Thoracic aorta (tissue), 2 donors: ENCODE measurements at regions not wholly inside any gene's neighbourhood (a gene's known extent, or its start where the extent isn't known, plus 50 kb on each side); places are given as distances from the start of the nearest gene placed in this dataset.

Experiments
- ATAC-seq: fragments of 150-250 bp; one replicate; pipeline ENCODE4 v1.8.0; 2017; ENCODE audit warnings: low read depth; ENCODE audit not compliant: insufficient number of reproducible peaks, low FRiP score
- DNase-seq: peaks from one replicate; pipeline ENCODE4 v3.0.0-alpha.2; 2020; ENCODE audit warnings: low spot score
- H3K27ac ChIP-seq, 2 donors: fragments of 200-600 bp; sonication (generic); 1 replicate in 1 of 2; 2 replicates in 1 of 2; pipeline ENCODE4 v1.5.1; 2016; ENCODE audit warnings: mild to moderate bottlenecking in 2 of 2, moderate library complexity in 2 of 2
- H3K27me3 ChIP-seq: fragments of 200-600 bp; sonication (generic); replicated peaks from 2 replicates; pipeline ENCODE4 v1.6.0; 2016; ENCODE audit warnings: mild to moderate bottlenecking; ENCODE audit not compliant: insufficient read depth
- H3K36me3 ChIP-seq: fragments of 200-600 bp; sonication (generic); one replicate; pipeline ENCODE4 v1.5.1; 2016
- H3K4me1 ChIP-seq, 2 donors: fragments of 200-600 bp; sonication (generic); 1 replicate in 1 of 2; 2 replicates in 1 of 2; pipeline versions ENCODE4 v1.5.1 to v1.6.0; 2016; ENCODE audit warnings: low read depth in 2 of 2, mild to moderate bottlenecking in 1 of 2; ENCODE audit not compliant: control insufficient read depth in 1 of 2
- H3K4me3 ChIP-seq: fragments of 200-600 bp; sonication (generic); 2 replicates; pipeline ENCODE4 v1.5.1; 2016; ENCODE audit warnings: mild to moderate bottlenecking
- H3K9me3 ChIP-seq: fragments of 200-600 bp; sonication (generic); 2 replicates; pipeline ENCODE4 v1.5.1; 2016
- TF ChIP-seq, protein P1 (sequence below): fragments of 200-600 bp; sonication (generic); IDR thresholded peaks from one replicate; pipeline ENCODE4 v1.5.1; 2019; ENCODE audit warnings: antibody characterized with exemption

DNA sequence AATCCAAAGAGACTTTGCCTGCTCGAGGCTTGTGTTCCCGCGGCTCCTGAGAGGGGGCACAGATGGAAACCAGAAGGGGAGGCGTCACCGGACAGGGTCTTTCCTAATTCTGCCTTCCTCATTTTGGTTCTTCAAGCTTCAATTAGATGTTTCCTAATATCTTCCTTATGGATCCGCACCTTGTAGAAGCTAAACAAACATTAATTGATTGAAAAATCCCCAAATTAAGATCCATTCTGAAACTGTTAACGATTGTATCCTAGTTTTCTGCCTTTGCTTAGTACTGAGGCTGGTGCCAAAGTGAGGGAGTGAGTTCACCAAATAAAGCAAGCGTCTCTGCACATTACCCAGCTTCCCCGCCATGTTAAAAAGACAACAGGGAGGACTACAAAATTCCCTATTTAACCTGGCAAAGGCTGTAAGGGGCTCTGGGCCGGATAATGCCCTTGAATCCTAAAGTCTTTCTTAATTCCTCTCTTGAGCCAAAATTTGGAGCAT is 123.2 kb downstream of the GPX5 start:
- H3K4me3 ChIP-seq = peak overlapping the region; percentile 61
- DNase-seq (no peak), ATAC-seq (no peak)
- H3K9me3 ChIP-seq = no peaks in the 10 kb centered on the region
- no peaks in the 10 kb centered on the region for H3K27me3 ChIP-seq
- H3K36me3 ChIP-seq = no peaks in the 10 kb centered on the region
- TF ChIP-seq, protein P1, sequence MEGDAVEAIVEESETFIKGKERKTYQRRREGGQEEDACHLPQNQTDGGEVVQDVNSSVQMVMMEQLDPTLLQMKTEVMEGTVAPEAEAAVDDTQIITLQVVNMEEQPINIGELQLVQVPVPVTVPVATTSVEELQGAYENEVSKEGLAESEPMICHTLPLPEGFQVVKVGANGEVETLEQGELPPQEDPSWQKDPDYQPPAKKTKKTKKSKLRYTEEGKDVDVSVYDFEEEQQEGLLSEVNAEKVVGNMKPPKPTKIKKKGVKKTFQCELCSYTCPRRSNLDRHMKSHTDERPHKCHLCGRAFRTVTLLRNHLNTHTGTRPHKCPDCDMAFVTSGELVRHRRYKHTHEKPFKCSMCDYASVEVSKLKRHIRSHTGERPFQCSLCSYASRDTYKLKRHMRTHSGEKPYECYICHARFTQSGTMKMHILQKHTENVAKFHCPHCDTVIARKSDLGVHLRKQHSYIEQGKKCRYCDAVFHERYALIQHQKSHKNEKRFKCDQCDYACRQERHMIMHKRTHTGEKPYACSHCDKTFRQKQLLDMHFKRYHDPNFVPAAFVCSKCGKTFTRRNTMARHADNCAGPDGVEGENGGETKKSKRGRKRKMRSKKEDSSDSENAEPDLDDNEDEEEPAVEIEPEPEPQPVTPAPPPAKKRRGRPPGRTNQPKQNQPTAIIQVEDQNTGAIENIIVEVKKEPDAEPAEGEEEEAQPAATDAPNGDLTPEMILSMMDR = no peak
- H3K4me1 ChIP-seq = peaks cover 0 to 11% of the 10 kb centered on the region in 2 donors
- no peak overlapping the region for H3K27ac ChIP-seq

DNA sequence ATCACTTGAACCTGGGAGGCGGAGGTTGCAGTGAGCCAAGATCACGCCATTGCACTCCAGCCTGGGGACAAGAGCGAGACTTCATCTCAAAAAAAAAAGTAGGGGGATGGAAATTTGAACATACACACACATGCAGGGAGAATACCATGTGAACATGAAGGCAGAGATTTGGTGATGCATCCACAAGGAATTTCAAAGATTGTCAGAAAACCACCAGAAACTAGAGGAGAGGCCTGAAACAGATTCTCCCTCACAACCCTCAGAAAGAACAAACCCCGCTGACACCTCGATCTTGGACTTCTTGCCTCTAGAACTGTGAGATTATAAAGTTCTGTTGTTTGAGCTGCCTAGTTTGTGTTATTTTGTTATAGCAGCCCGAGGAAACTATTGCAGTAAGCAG is 125.5 kb downstream of the GPX5 start:
- H3K27ac ChIP-seq = no peak overlapping the region
- ATAC-seq (no peak), DNase-seq (no peak)
- no peaks in the 10 kb centered on the region for H3K9me3 ChIP-seq
- H3K4me1 ChIP-seq = peaks cover 0 to 11% of the 10 kb centered on the region in 2 donors
- H3K4me3 ChIP-seq = no peak overlapping the region
- no peaks in the 10 kb centered on the region for H3K36me3 ChIP-seq
- H3K27me3 ChIP-seq = no peaks in the 10 kb centered on the region
- TF ChIP-seq, protein P1 = no peak

DNA sequence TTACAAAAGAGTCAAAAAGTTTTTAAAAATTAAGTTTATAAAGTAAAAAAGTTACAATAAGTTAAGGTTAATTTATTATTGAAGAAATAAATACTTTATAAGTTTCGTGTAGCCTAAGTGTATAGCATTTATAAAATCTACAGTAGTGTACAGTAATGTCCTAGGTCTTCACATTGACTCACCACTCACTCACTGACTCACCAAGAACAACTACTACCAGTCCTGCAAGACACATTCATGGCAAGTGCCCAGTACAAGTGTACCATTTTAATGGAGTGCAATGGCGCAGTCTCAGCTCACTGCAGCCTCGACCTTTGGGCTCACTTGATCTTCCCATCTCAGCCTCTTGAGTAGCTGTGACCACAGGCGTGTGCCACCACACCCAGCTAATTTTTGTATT is 128.2 kb downstream of the GPX5 start:
- TF ChIP-seq, protein P1 = no peak
- no peaks in the 10 kb centered on the region for H3K27me3 ChIP-seq
- H3K4me1 ChIP-seq = peaks cover 3 to 5% of the 10 kb centered on the region in 2 donors
- H3K27ac ChIP-seq = no peak overlapping the region
- H3K9me3 ChIP-seq = no peaks in the 10 kb centered on the region
- ATAC-seq = no peak
- no peaks in the 10 kb centered on the region for H3K36me3 ChIP-seq
- no peak overlapping the region for H3K4me3 ChIP-seq
- DNase-seq = no peak

DNA sequence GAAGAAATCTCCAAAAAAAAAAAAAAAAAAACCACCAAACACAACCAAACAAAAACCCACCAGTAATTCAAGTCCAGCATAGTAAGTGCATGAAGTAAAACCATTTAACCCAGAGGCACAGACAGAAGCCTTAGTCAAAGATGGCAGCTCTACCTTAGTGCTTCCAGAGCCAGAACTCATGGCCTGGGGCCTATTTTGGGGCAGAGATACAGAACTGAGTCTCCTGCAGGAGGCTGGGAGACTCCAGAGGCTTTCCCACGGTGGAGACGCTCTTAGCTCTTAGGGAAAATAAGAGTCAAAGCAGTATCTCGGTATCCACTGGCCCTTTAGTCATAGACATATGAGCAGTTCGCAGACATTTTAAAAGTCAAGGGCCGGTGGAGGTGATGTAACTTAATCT is 129.5 kb downstream of the GPX5 start:
- Histone ChIP-seq H3K4me3 (no peak overlapping the region), H3K9me3 (no peaks in the 10 kb centered on the region), H3K4me1 (peaks cover 3% of the 10 kb centered on the region in 2 donors), H3K27ac (no peak overlapping the region), H3K36me3 (no peaks in the 10 kb centered on the region), H3K27me3 (no peaks in the 10 kb centered on the region)
- DNase-seq (no peak), ATAC-seq (no peak)
- TF ChIP-seq, protein P1 = no peak

DNA sequence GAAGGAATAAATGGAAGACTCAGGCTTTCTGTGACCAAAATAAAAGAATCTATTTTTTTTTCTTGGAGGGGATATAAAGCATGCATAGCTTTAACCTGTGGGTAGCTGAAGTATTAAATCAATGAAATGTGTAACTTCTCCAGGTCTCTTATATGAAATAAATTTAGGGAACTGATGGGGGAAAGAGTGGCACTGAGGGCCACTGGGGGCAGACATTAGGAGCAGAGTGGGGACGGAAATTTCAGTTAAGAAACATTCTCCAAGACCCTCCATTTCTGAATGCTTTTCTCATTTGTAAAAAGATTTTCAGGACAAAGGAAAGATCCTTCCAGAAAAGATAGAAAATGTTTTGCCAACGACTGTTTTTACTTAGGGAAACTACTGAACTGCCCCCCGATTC is 131.0 kb downstream of the GPX5 start:
- no peaks in the 10 kb centered on the region for H3K36me3 ChIP-seq
- TF ChIP-seq, protein P1 = no peak
- no peaks in the 10 kb centered on the region for H3K27me3 ChIP-seq
- DNase-seq (no peak), ATAC-seq (no peak)
- H3K4me3 ChIP-seq = no peak overlapping the region
- peaks cover 3% of the 10 kb centered on the region in 2 donors for H3K4me1 ChIP-seq
- no peaks in the 10 kb centered on the region for H3K9me3 ChIP-seq
- H3K27ac ChIP-seq = no peak overlapping the region
